Stimulated activated CD4-positive, alpha-beta T cell treated with anti-CD3 and anti-CD28 coated beads, Interleukin-12 subunit alpha, Interleukin-12 subunit beta, amount 100 ng/mL, for 24 hours (primary cell): ENCODE measurements at regions not wholly inside any gene's neighbourhood (a gene's known extent, or its start where the extent isn't known, plus 50 kb on each side); places are given as distances from the start of the nearest gene placed in this dataset.

Experiments
- DNase-seq, 2 experiments: peaks; one replicate each; pipeline ENCODE4 v3.0.0-alpha.2; 2020; ENCODE audit warnings: low read depth in 2 of 2

- DNase-seq: no peak
Observed at GRCh38 chr2:144847347-144848080, 327.6 kb upstream of the ZEB2 start.

- DNase-seq: no peak
Observed at GRCh38 chr2:144836635-144837350, 316.9 kb upstream of the ZEB2 start.

DNA sequence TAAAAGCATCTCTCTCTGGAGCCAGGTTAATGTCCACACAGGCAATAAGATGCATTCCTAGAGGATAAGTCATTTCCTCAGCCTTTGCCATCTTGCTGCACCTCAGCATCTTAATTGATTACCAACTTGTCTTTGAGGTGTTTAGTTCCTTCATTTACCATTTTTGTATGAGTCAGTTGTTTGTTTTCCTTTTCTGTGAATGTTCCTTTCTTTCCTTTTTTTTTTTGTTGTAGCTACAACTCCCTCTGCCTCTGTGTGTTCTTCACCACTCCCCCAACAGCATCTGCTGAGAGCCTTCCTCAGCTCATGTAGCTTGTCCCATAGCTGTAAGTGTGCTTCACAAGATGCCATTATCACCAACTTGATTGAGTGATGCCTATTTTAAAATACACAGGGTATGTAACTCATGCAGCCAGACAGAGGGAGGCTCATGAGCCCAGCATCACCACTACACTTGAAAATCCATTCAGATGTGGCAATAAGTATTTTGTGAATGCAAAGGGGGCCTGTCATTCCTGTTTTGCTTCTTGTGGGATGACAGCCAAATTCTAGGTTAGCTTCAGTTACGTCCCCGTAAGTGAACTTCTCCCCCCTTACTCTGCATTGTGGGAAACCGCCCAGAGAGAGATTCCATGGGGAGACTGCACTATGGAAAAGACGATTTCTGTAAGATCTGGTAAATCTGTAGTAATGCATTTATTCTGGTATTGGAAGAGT lies 315.9 kb upstream of the ZEB2 start:
- DNase-seq: no peak

DNA sequence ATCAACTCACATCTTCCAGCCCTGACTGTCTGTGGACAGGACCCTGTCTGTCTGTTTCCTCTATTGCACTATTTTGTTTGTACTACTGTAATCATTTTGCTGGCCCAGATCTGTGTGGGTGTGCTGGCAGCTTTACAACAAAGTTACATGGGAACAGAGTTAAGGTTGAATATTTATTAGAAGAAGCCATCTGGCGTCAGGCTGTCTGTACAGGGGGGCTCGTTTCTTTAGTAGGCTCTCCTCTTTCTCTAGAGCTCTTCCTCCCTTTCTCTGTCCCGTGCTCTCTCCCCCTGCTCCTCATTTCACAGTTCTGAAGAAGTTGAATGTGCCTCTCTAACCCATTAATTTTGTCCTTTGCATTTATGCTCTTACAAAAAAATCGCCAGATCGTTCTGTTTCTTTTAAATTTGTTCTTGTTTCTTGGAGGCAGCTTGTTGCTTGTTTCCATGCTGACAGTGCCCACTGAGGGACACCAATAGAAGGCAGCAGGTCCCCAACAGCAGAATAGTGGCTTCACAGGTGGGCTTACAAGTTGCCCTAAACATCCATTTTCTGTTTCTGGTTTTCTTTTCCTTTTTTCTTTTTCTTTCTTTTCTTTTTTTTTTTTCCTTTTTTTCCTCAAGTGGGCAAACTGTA lies 315.2 kb upstream of the ZEB2 start:
- DNase-seq: no peak

DNA sequence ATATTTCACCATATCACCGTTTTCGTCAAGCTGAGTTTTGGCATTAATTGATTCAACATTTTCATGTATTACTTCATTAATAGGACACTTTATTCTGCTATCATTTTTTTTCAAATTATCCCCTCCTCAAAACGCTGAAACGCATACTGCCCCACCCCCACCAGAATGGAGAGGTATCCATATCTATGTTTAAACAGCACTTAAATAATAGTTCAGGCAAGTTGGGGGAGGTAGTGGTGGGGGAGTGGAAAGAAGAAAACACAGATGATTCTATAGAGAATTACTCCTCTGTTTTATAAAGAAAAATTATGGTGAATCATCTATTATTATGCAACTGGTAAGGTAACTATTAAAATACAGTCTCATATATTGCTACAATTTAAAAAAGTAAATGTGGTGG lies 314.4 kb upstream of the ZEB2 start:
- no peak for DNase-seq

DNA sequence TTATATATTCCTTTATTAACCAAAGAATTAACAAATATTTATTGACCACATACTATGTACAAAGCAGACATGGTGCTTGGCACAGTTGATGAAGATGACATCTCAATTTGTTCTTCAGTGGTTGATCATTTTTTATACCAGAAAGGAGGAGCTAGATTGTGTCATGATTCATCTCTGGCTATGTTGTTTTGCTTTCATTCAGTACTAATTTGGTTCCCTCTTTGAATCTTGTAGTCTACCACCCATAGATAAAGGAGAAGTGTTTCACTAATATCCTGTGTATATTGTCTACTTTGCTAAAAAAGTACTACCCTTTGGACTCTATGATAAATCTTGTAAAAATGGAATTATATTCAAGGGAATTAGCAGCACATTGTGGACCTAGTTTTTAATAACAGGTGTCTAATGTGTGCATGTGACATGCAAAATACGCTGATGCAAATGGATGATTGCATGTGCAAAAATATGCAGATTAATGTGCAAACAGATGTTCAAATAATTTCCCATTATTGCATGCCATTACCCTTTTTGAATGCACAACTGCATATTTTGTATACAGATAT lies 313.2 kb upstream of the ZEB2 start:
- no peak for DNase-seq

- DNase-seq: no peak
Observed at GRCh38 chr2:144832048-144832447, 312.1 kb upstream of the ZEB2 start.

DNA sequence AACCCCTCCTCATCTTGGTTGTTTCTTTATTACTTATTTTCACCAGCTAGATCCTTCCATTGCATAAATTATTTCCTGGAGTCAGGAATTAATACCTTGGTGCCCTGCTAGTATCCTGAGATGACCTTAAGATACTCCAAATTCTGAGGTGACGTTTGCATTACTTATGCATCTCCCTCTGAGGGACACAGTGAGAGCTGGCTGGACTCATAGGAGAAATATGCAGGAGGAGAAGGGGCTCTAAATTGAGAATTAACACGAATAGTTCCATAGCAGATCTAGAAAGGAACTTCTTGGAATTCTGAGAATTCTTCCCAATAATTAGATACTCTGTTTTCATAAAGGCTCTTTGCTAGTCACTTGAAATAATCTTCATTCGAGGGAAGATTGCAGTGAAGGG lies 310.6 kb upstream of the ZEB2 start:
- no peak for DNase-seq

DNA sequence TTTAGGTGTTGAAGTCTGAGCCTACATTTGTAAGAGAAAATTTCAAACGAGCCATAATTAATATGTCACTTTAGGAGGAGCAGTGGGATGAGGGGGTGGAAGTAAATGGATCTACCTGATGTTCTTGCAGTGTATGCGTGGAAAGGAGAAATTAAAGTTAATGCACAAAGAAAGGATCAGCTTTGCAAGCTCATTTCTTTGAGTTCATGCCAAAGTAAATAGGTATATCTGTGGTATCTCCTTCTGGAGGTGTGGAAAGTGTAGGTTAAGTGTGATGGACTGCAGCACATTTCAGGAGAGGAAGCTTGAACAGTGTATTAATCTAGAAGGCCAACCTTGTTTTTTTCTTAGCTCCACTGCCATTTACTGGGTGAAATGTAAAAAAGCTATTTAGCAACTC lies 307.5 kb upstream of the ZEB2 start:
- no peak for DNase-seq

DNA sequence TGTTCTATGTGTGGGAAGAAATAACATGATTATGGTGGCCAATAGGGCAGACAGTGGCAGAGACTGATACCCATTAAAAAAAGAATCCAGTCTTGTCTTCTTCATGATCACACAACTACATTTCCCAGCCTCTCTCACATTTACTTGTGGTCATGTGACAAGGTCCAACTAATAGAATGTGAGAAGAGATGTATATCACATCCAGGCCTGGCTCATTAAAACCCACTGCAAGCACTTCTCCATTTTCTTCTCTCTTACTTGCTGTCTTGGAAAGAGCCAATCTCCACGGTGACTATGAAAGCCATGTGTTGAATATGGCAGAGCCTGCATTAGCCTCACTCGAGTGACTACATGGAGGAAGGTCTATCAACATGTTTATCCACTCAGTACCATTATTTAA lies 306.2 kb upstream of the ZEB2 start:
- DNase-seq: no peak

- no peak for DNase-seq
Observed at GRCh38 chr2:144825331-144826020, 305.6 kb upstream of the ZEB2 start.

- DNase-seq: no peak
Observed at GRCh38 chr2:144824306-144825080, 304.6 kb upstream of the ZEB2 start.

DNA sequence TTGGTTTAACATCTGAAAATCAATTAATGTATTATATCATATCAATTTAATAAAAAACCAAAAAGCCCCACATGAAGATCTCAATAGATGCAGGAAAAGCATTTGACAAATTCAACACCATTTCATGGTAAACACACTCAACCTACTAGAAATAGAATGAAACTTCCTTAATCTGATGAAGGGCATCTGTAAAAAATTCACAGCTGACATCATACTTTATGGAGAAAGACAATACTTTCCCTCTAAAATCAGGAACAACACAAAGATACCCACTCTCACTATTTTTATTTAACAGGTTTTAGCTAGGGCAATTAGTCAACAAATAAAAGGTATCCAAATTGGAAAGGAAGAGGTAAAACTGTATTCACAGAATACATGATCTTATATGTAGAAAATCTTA lies 303.0 kb upstream of the ZEB2 start:
- DNase-seq: no peak

DNA sequence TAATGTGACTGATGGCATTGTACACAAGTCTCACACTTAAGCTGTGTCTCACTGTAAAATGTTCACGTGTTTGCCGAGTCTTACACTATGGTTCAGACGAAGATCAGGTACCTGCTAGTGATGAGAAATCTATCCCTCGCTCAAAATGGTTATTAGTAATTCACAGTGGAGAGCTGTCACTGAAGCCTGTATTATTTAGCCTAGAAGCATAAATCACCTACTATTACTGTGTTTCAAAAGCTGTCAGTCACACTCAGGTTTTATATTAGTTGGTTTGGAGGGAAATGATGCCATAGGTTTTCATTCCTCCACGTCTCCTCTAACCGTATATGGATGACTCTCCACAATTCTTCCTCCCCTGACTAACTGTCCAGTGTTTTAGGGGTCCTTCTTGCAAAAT lies 292.4 kb upstream of the ZEB2 start:
- no peak for DNase-seq

DNA sequence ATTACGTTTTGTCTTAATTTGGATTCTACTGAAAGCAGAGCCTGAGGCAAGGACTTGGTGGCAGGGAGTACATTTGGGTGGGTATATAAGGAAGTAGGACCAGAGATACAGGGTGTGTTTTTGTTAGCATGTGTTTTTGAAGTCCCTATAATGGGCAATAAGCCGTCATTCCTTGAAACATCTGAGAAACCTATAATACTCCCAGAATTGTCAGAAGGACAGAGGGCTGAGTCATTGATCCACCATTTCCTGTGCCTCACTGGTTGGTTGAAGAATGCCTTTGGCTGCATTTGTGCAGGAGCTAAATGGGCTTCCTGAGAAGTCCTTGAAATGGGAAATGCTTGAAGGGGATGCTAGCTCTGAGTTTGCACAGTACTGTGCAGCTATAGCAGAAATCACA lies 281.8 kb upstream of the ZEB2 start:
- no peak for DNase-seq

- no peak for DNase-seq
Observed at GRCh38 chr2:144801325-144801724, 281.4 kb upstream of the ZEB2 start.

GRCh38 chr2:144798989-144799388 lies 279.1 kb upstream of the ZEB2 start:
- no peak for DNase-seq

DNA sequence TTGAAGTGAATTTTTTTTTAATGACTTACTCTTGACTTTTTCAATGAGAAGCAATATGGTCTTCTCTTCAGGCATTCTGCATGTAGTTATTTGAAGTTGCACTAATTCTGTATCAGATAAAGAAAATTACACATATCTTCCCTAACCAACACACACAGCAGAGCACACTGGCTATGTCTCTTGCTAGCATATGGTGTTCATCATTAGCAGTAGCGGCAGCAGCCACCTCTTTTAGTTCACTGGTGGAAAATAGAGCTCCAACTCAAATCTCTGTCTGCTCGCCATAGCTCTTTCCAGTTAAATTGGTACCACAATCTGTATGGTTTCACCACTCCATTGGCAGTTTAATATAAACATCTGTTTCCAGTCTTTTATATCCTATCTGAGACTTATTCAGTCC lies 278.1 kb upstream of the ZEB2 start:
- DNase-seq: no peak

DNA sequence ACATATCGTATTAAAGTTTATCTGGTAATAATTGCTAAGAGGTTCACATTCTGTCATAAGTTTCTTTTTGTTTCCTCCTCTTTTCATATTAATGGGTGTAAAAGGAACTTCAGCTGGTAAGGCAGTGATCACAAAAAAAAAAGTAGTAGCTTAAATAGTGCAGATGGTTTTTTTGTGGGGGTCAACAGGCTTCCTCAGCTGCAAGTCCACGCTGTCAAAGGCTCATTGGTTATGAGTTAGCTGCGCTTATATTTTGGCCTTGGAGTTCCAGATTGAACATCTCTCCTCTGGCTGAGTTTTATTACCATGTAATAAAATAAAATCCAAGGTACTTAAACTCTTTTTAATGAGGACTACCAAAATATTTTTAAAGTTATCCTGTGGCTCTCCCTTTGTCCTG lies 277.0 kb upstream of the ZEB2 start:
- DNase-seq: no peak

- DNase-seq: no peak
Observed at GRCh38 chr2:144796164-144796563, 276.2 kb upstream of the ZEB2 start.

GRCh38 chr2:144785253-144785652 lies 265.3 kb upstream of the ZEB2 start:
- no peak for DNase-seq
